Heart right ventricle (tissue), 16 donors: ENCODE measurements at regions not wholly inside any gene's neighbourhood (a gene's known extent, or its start where the extent isn't known, plus 50 kb on each side); places are given as distances from the start of the nearest gene placed in this dataset.

Source experiments
- ATAC-seq, 8 donors: fragments of 200-7000 bp; cut with Tn5 transposase; one replicate each; pipeline ENCODE4 v1.9.1; 2020; ENCODE audit warnings: mild to moderate bottlenecking in 8 of 8, moderate library complexity in 8 of 8, moderate number of reproducible peaks in 1 of 8
- DNase-seq, 2 donors: peaks; one replicate each; pipeline ENCODE4 v3.0.0-alpha.2; 2020
- H3K27ac ChIP-seq, 10 donors: fragments of 200-600 bp; sonication (generic) in 2 of 10; one replicate each; pipeline versions ENCODE4 v1.5.0 to v1.8.0; 2020 to 2022; ENCODE audit warnings: mild to moderate bottlenecking in 3 of 10
- H3K27me3 ChIP-seq, 7 donors: fragments of 200-600 bp; one replicate each; pipeline ENCODE4 v1.8.0; 2021 to 2022; ENCODE audit warnings: mild to moderate bottlenecking in 2 of 7
- H3K36me3 ChIP-seq, 9 donors: fragments of 200-600 bp; sonication (generic) in 1 of 9; one replicate each; pipeline versions ENCODE4 v1.5.0 to v1.8.0; 2020 to 2022; ENCODE audit warnings: mild to moderate bottlenecking in 2 of 9
- H3K4me1 ChIP-seq, 9 donors: fragments of 200-600 bp; sonication (generic) in 1 of 9; one replicate each; pipeline versions ENCODE4 v1.5.0 to v1.8.0; 2020 to 2022; ENCODE audit warnings: mild to moderate bottlenecking in 4 of 9
- H3K4me3 ChIP-seq, 10 donors: fragments of 200-600 bp; sonication (generic) in 2 of 10; one replicate each; pipeline versions ENCODE4 v1.5.0 to v1.8.0; 2020 to 2022; ENCODE audit warnings: mild to moderate bottlenecking in 7 of 10, moderate library complexity in 2 of 10
- H3K9me3 ChIP-seq, 11 donors: fragments of 200-600 bp in 10 of 11; sonication (generic) in 2 of 11; one replicate each; pipeline versions ENCODE4 v1.5.0 to v1.8.0; 2013 to 2022; ENCODE audit warnings: mild to moderate bottlenecking in 2 of 11, control low read depth in 1 of 11, moderate library complexity in 1 of 11
- WGBS, 2 donors: extraction: QIAGEN DNeasy Blood & Tissue Kit; methylation state at CpG; one replicate each; pipeline ENCODE4 v1.1.7; 2013; ENCODE audit warnings: inconsistent platforms in 1 of 2; 5-methylcytosine and 5-hydroxymethylcytosine counted together
- intact Hi-C, 10 donors: fragments of 100-400 bp; cut with DNase I; formaldehyde crosslinking; loops; one replicate each; pipeline versions ENCODE4 v1.11.1 to v1.14.2; 2022
- TF ChIP-seq, protein P1 (sequence below), 9 donors: fragments of 200-600 bp; sonication (generic) in 2 of 9; IDR thresholded peaks; one replicate each; pipeline versions ENCODE4 v1.5.0 to v1.8.0; 2021 to 2022; ENCODE audit warnings: antibody characterized with exemption in 9 of 9, mild to moderate bottlenecking in 5 of 9, moderate library complexity in 1 of 9
- donor health status: Arrhythmogenic right ventricular cardiomyopathy.
- donor health status: ischemic (EF 13 %, LVEDD 7.1; RV severe dilation, severe dysfunction).
- donor health status: healthy with polysubstance abuse.
- donor health status: DM: no; HTN: yes; CAD: no.
- donor health status: DM: no; HTN: no; CAD: no.
- donor health status: ischemic (EF 25% LVEDD 6.9; RV normal size, moderate dysfunction).
- donor health status: ischemic (EF 25% LVEDD 5.7; RV mildly dilated, moderate dysfunction).
- donor health status: healthy.
- donor health status: DM: yes; HTN: yes; CAD: no.
- donor health status: Ischemic cardiomyopathy.
- donor health status: ischemic (EF 35%, LVEDD 5.7; RV mildly dilated, moderate dysfunction).
- donor health status: nonischemic (EF 11% LVEDD 7.7; RV severe dilation, severe dysfunction).
- donor health status: DM: yes; HTN: yes; CAD: no.
- donor health status: PGD.
- donor health status: ischemic (EF 29% LVEDD 5.4; RV normal size, mild dysfunction).
- donor health status: nonischemic (EF 23%, LVEDD 6.1; RV moderate dilation, normal function).

DNA sequence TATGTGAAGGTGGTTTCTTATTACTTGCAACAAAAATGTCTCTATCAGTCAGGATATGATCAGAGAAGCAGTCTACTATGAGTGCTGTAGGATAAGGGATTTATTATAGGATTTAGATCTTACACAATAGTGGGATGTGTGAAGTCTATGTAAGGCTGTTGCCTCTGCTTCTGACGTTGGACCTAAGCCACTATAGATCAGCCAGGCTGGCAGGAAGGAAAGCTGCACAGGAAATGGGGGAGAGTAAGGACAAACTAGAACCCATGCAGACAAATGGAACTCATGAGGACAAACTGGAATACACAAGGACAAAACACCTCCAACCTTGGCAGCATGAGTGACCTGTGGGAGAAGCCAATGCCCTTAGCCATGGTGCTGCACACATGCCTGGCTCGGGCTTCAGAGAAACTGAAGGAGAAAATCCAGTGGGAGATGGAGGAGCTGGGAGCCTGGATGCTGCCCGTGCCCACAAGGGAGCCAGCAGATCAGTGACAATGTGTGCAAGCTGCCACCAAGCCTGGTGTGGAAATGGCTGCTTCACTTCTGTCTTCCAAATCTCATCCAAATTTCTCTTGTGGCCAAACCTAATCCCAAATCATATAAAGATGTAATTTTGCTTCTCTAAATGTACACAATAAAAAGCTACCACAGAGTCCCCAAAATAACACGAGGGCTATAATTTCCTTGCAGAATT is 147.0 kb upstream of the PCGF5 start:
- whole genome bisulfite sequencing, 2 donors, result 55 to 74% methylated on average over 4 of the region's 4 CpGs
- Histone ChIP-seq H3K27ac (no peak overlapping the region), H3K4me1 (peaks cover 3 to 32% (median 21%) of the 10 kb centered on the region in 9 donors), H3K4me3 (no peak overlapping the region), H3K27me3 (no peaks in the 10 kb centered on the region), H3K9me3 (no peaks in the 10 kb centered on the region), H3K36me3 (no peaks in the 10 kb centered on the region)
- ATAC-seq (no peak), DNase-seq (no peak)
- intact Hi-C loops, result no loop called here
- TF ChIP-seq, protein P1, sequence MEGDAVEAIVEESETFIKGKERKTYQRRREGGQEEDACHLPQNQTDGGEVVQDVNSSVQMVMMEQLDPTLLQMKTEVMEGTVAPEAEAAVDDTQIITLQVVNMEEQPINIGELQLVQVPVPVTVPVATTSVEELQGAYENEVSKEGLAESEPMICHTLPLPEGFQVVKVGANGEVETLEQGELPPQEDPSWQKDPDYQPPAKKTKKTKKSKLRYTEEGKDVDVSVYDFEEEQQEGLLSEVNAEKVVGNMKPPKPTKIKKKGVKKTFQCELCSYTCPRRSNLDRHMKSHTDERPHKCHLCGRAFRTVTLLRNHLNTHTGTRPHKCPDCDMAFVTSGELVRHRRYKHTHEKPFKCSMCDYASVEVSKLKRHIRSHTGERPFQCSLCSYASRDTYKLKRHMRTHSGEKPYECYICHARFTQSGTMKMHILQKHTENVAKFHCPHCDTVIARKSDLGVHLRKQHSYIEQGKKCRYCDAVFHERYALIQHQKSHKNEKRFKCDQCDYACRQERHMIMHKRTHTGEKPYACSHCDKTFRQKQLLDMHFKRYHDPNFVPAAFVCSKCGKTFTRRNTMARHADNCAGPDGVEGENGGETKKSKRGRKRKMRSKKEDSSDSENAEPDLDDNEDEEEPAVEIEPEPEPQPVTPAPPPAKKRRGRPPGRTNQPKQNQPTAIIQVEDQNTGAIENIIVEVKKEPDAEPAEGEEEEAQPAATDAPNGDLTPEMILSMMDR (IDR thresholded peaks at IDR 0.05), result no peak

DNA sequence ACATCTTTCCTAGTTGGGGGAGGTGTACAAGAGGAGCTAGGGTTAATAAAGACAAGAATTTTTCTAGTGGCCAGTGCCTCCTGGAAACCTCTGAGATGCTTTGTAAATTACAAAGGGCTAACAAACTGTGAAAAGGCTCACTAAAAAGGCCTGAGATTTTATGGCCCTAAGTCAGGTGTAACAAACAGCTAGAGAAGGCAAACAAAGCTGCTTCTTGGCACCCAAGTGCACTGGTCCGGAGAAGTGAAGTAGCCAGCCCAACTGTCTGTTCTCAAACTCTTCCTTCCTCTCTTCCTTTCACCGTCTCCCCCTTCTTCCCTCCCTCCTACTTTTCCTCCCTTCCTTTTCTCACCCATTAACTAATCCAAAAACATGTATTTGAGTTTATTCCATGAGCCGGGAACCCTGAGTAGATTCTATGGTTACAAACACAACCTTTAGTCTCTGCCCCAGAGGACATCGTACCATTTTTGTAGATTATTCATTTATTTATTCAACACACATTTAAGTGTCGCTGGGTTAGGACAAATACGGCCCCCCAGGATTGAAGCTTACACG is 143.4 kb upstream of the PCGF5 start:
- DNase-seq (no peak), ATAC-seq (peak in 4 of 8 donors; percentile 9 to 49 (median 32))
- intact Hi-C loops, result loop anchor here in 1 of 10 donors (5.0 kb wide), 1 partner anchor 35 kb away; no protein-coding TSS in a partner anchor
- Histone ChIP-seq H3K4me3 (peak overlapping the region in 1 of 10 donors; percentile 13), H3K4me1 (peaks cover 3 to 40% (median 27%) of the 10 kb centered on the region in 9 donors), H3K27me3 (no peaks in the 10 kb centered on the region), H3K36me3 (no peaks in the 10 kb centered on the region), H3K9me3 (no peaks in the 10 kb centered on the region), H3K27ac (peak overlapping the region; percentile 57 to 94 (median 88))
- TF ChIP-seq, protein P1 (IDR thresholded peaks at IDR 0.05), result no peak
- 15 to 32% methylated on average over 7 of the region's 7 CpGs for WGBS, 2 donors

- peak overlapping the region; percentile 57 to 94 (median 88) for H3K27ac ChIP-seq
- intact Hi-C loops, result loop anchor here in 1 of 10 donors (5.0 kb wide), 1 partner anchor 35 kb away; no protein-coding TSS in a partner anchor
- DNase-seq (peak; percentile 80 to 87), ATAC-seq (peak; percentile 88 to 96 (median 94))
- peak overlapping the region in 1 of 10 donors; percentile 13 for H3K4me3 ChIP-seq
- peaks cover 3 to 40% (median 27%) of the 10 kb centered on the region in 9 donors for H3K4me1 ChIP-seq
- no peaks in the 10 kb centered on the region for H3K27me3 ChIP-seq
- TF ChIP-seq, protein P1 (IDR thresholded peaks at IDR 0.05), result no peak
- WGBS, 2 donors, result 7 to 8% methylated on average over 8 of the region's 8 CpGs
- no peaks in the 10 kb centered on the region for H3K36me3 ChIP-seq
- H3K9me3 ChIP-seq, result no peaks in the 10 kb centered on the region
Measured at GRCh38 chr10:91077549-91078071, 142.9 kb upstream of the PCGF5 start.

GRCh38 chr10:91080776-91081175 is 139.7 kb upstream of the PCGF5 start:
- H3K27me3 ChIP-seq, result no peaks in the 10 kb centered on the region
- H3K36me3 ChIP-seq, result no peaks in the 10 kb centered on the region
- DNase-seq, result no peak
- intact Hi-C loops, result no loop called here
- H3K4me3 ChIP-seq, result no peak overlapping the region
- ATAC-seq, result no peak
- H3K4me1 ChIP-seq, result peaks cover 3 to 35% (median 27%) of the 10 kb centered on the region in 9 donors
- 74 to 89% methylated on average over 1 of the region's 1 CpG for WGBS, 2 donors
- TF ChIP-seq, protein P1 (IDR thresholded peaks at IDR 0.05), result no peak
- no peak overlapping the region for H3K27ac ChIP-seq
- H3K9me3 ChIP-seq, result peaks cover 0 to 10% (median 0%) of the 10 kb centered on the region in 11 donors
